Gastroesophageal sphincter (tissue), 3 donors: ENCODE measurements at regions not wholly inside any gene's neighbourhood (a gene's known extent, or its start where the extent isn't known, plus 50 kb on each side); places are given as distances from the start of the nearest gene placed in this dataset.

ENCODE experiments used
- CTCF ChIP-seq, 4 experiments: fragments of 200-600 bp in 2 of 4; fragments of 450-650 bp in 2 of 4; sonication (generic) in 1 of 4; IDR thresholded peaks; one replicate each; pipeline ENCODE4 v1.5.1; 2017 to 2019; ENCODE audit warnings: antibody characterized with exemption in 4 of 4, mild to moderate bottlenecking in 2 of 4, moderate library complexity in 2 of 4
- POLR2A ChIP-seq, 2 donors: fragments of 450-650 bp; IDR thresholded peaks; one replicate each; pipeline ENCODE4 v1.6.1; 2017; ENCODE audit warnings: antibody characterized with exemption in 2 of 2, mild to moderate bottlenecking in 2 of 2, moderate library complexity in 1 of 2

- no peak for TF ChIP-seq POLR2A (IDR thresholded peaks at IDR 0.05)
- TF ChIP-seq CTCF (IDR thresholded peaks at IDR 0.05): no peak
Observed at GRCh38 chr3:26418553-26418952, 204.0 kb upstream of the LRRC3B start.
